Panc1 (cell line): ENCODE measurements at regions not wholly inside any gene's neighbourhood (a gene's known extent, or its start where the extent isn't known, plus 50 kb on each side); places are given as distances from the start of the nearest gene placed in this dataset.
A peak's percentile ranks its signal among the peaks of the same experiment; 100 is the strongest.

ENCODE experiments used
- ATAC-seq: fragments of 200-7000 bp; cut with Tn5 transposase; 2 replicates; pipeline ENCODE4 v1.9.1; 2020; ENCODE audit warnings: mild to moderate bottlenecking, moderate library complexity
- BruUV-seq: library from RNA; stranded (reverse); fragments of 400-500 nt; replicated peaks from 2 replicates; lab custom pipeline; 2021; lab: Mats Ljungman, UMichigan
- CTCF ChIA-PET: fragments of 300-600 bp; sonication (Branson Sonifier 250); formaldehyde crosslinking; loops from one replicate; lab custom pipeline; 2022; ENCODE audit warnings: antibody characterized with exemption; lab: Charles Lee
- POLR2A ChIA-PET: fragments of 300-600 bp; sonication (Branson Sonifier 250); formaldehyde crosslinking; loops from one replicate; lab custom pipeline; 2022; ENCODE audit warnings: antibody characterized with exemption; lab: Charles Lee
- DNase-seq: peaks from one replicate; pipeline ENCODE4 v3.0.0-alpha.2; 2010; ENCODE audit warnings: low read depth, low spot score
- H3K27ac ChIP-seq: 2 replicates; pipeline ENCODE4 v1.5.1; 2011; ENCODE audit warnings: mild to moderate bottlenecking, low read length, inconsistent platforms
- H3K27me3 ChIP-seq: fragments of 200-500 bp; sonication (Bioruptor generic); 2 replicates; pipeline ENCODE4 v1.6.0; 2014; ENCODE audit warnings: low read length, inconsistent platforms; ENCODE audit not compliant: control insufficient read depth, insufficient read depth
- H3K36me3 ChIP-seq: fragments of 200-500 bp; sonication (Bioruptor generic); 2 replicates; pipeline ENCODE4 v1.5.1; 2014; ENCODE audit warnings: inconsistent platforms, mild to moderate bottlenecking, low read length, moderate library complexity; ENCODE audit not compliant: control insufficient read depth, insufficient read depth
- H3K4me1 ChIP-seq: 2 replicates; pipeline ENCODE4 v1.5.1; 2011; ENCODE audit warnings: inconsistent platforms, mild to moderate bottlenecking, low read length, moderate library complexity; ENCODE audit not compliant: control insufficient read depth, insufficient read depth
- H3K4me3 ChIP-seq, 2 experiments: 2 replicates each; pipeline ENCODE4 v1.5.1; 2011 to 2012; ENCODE audit warnings: low read depth in 2 of 2, low read length in 2 of 2, mild to moderate bottlenecking in 2 of 2, inconsistent platforms in 1 of 2, moderate library complexity in 1 of 2
- H3K9me3 ChIP-seq: fragments of 200-500 bp; sonication (Bioruptor generic); 2 replicates; pipeline ENCODE4 v1.5.1; 2014; ENCODE audit warnings: low read depth, mild to moderate bottlenecking, inconsistent platforms, low read length, moderate library complexity; ENCODE audit not compliant: control insufficient read depth, insufficient read depth
- POLR2AphosphoS5 ChIP-seq: IDR thresholded peaks from 2 replicates; pipeline ENCODE4 v1.6.1; 2012; ENCODE audit warnings: mild to moderate bottlenecking, low read depth, low read length, moderate library complexity
- SIN3A ChIP-seq: IDR thresholded peaks from 2 replicates; pipeline ENCODE4 v1.6.1; 2012; ENCODE audit warnings: low read depth, mild to moderate bottlenecking, low read length, moderate library complexity, borderline replicate concordance; ENCODE audit not compliant: insufficient read depth
- TCF7L2 ChIP-seq: IDR thresholded peaks from 2 replicates; pipeline ENCODE4 v1.6.1; 2011; ENCODE audit warnings: mild to moderate bottlenecking, low read depth, low read length, inconsistent platforms
- in situ Hi-C: cut with HindIII; loops from 2 replicates; pipeline ENCODE4 v1.10.0; 2016; ENCODE audit warnings: low sequenced_read_pairs, low pct_unique_long_range_greater_than_20kb
- intact Hi-C: fragments of 100-400 bp; cut with micrococcal nuclease; formaldehyde crosslinking; loops from one replicate; pipeline ENCODE4 v1.10.0; 2022; ENCODE audit not compliant: unreplicated experiment
- TF ChIP-seq, protein P1 (sequence below), 2 experiments: IDR thresholded peaks; 2 replicates each; pipeline ENCODE4 v1.6.1; 2011 to 2012; ENCODE audit warnings: low read depth in 2 of 2, control low read depth in 1 of 2, low read length in 1 of 2, mild to moderate bottlenecking in 1 of 2, moderate library complexity in 1 of 2; ENCODE audit not compliant: insufficient read depth in 1 of 2
- TF ChIP-seq, protein P2 (sequence below): fragments of 450-650 bp; IDR thresholded peaks from 2 replicates; pipeline ENCODE4 v1.5.1; 2017; ENCODE audit warnings: mild to moderate bottlenecking

GRCh38 chr20:53708129-53708968, 114.7 kb upstream of the ZNF217 start:
- intact Hi-C loops, result no loop called here
- H3K9me3 ChIP-seq, result no peaks in the 10 kb centered on the region
- ChIA-PET CTCF (interaction anchor here (0.6 to 0.9 kb wide), 6 partner anchors 40 to 389 kb away, joined by 3 to 15 read pairs (median 6); no protein-coding TSS in a partner anchor), POLR2A (interaction anchor here (0.6 to 1.2 kb wide), 9 partner anchors 17 to 186 kb away, joined by 3 to 7 read pairs (median 5); no protein-coding TSS in a partner anchor)
- ATAC-seq, result peak; percentile 97
- no peak for DNase-seq
- BruUV-seq, result no TSS peak
- H3K27me3 ChIP-seq, result no peaks in the 10 kb centered on the region
- no peaks in the 10 kb centered on the region for H3K36me3 ChIP-seq
- H3K27ac ChIP-seq, result peak overlapping the region; percentile 99
- peak overlapping the region in 1 of 2 experiments; percentile 23; a peak in 2 of 4 replicates for H3K4me3 ChIP-seq
- peaks cover 54% of the 10 kb centered on the region for H3K4me1 ChIP-seq
- TF ChIP-seq, protein P1, sequence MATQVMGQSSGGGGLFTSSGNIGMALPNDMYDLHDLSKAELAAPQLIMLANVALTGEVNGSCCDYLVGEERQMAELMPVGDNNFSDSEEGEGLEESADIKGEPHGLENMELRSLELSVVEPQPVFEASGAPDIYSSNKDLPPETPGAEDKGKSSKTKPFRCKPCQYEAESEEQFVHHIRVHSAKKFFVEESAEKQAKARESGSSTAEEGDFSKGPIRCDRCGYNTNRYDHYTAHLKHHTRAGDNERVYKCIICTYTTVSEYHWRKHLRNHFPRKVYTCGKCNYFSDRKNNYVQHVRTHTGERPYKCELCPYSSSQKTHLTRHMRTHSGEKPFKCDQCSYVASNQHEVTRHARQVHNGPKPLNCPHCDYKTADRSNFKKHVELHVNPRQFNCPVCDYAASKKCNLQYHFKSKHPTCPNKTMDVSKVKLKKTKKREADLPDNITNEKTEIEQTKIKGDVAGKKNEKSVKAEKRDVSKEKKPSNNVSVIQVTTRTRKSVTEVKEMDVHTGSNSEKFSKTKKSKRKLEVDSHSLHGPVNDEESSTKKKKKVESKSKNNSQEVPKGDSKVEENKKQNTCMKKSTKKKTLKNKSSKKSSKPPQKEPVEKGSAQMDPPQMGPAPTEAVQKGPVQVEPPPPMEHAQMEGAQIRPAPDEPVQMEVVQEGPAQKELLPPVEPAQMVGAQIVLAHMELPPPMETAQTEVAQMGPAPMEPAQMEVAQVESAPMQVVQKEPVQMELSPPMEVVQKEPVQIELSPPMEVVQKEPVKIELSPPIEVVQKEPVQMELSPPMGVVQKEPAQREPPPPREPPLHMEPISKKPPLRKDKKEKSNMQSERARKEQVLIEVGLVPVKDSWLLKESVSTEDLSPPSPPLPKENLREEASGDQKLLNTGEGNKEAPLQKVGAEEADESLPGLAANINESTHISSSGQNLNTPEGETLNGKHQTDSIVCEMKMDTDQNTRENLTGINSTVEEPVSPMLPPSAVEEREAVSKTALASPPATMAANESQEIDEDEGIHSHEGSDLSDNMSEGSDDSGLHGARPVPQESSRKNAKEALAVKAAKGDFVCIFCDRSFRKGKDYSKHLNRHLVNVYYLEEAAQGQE (IDR thresholded peaks at IDR 0.05; ENCODE audit: insufficient read depth in 1 of 2, low read depth in 2 of 2, low read length in 1 of 2), result peak in 1 of 2 experiments; percentile 51; a peak in 1 of 4 replicates
- TF ChIP-seq, protein P2, sequence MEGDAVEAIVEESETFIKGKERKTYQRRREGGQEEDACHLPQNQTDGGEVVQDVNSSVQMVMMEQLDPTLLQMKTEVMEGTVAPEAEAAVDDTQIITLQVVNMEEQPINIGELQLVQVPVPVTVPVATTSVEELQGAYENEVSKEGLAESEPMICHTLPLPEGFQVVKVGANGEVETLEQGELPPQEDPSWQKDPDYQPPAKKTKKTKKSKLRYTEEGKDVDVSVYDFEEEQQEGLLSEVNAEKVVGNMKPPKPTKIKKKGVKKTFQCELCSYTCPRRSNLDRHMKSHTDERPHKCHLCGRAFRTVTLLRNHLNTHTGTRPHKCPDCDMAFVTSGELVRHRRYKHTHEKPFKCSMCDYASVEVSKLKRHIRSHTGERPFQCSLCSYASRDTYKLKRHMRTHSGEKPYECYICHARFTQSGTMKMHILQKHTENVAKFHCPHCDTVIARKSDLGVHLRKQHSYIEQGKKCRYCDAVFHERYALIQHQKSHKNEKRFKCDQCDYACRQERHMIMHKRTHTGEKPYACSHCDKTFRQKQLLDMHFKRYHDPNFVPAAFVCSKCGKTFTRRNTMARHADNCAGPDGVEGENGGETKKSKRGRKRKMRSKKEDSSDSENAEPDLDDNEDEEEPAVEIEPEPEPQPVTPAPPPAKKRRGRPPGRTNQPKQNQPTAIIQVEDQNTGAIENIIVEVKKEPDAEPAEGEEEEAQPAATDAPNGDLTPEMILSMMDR, result no peak
- peak; percentile 100 for TF ChIP-seq TCF7L2
- TF ChIP-seq SIN3A, result peak; percentile 41; the same call in 1 of the 2 replicates
- TF ChIP-seq POLR2AphosphoS5, result peak; percentile 96
- in situ Hi-C loops, result no loop called here

- Histone ChIP-seq H3K4me3 (peak overlapping the region in 1 of 2 experiments; percentile 23; a peak in 1 of 4 replicates), H3K27me3 (no peaks in the 10 kb centered on the region), H3K27ac (peak overlapping the region; percentile 99), H3K36me3 (no peaks in the 10 kb centered on the region), H3K9me3 (no peaks in the 10 kb centered on the region), H3K4me1 (peaks cover 47% of the 10 kb centered on the region)
- ATAC-seq (peak; percentile 36), DNase-seq (no peak)
- TF ChIP-seq POLR2AphosphoS5 (no peak), TCF7L2 (no peak), SIN3A (no peak)
- TF ChIP-seq, protein P2, result no peak
- TF ChIP-seq, protein P1 (IDR thresholded peaks at IDR 0.05; ENCODE audit: insufficient read depth in 1 of 2, low read depth in 2 of 2, low read length in 1 of 2), result no peak
- intact Hi-C loops (no loop called here), in situ Hi-C loops (no loop called here)
- BruUV-seq, result no TSS peak
- POLR2A ChIA-PET, result interaction anchor here (0.6 to 1.2 kb wide), 6 partner anchors 16 to 78 kb away, joined by 3 to 6 read pairs (median 4); no protein-coding TSS in a partner anchor
- CTCF ChIA-PET, result interaction anchor here (0.6 to 0.9 kb wide), 3 partner anchors 41 to 390 kb away, joined by 3 to 4 read pairs (median 3); no protein-coding TSS in a partner anchor
Observed at GRCh38 chr20:53707371-53708055, 113.9 kb upstream of the ZNF217 start.
